Muscle of back (tissue), 3 donors: ENCODE measurements at regions not wholly inside any gene's neighbourhood (a gene's known extent, or its start where the extent isn't known, plus 50 kb on each side); places are given as distances from the start of the nearest gene placed in this dataset.
A peak's percentile ranks its signal among the peaks of the same experiment; 100 is the strongest.

Experiments used
- DNase-seq, 3 donors: peaks; one replicate each; pipeline versions ENCODE4 v3.0.0 to v3.0.0-alpha.2; 2013

- no peak for DNase-seq
Measured at GRCh38 chr13:64917566-64917965, 2312.6 kb downstream of the PCDH9 start.

DNA sequence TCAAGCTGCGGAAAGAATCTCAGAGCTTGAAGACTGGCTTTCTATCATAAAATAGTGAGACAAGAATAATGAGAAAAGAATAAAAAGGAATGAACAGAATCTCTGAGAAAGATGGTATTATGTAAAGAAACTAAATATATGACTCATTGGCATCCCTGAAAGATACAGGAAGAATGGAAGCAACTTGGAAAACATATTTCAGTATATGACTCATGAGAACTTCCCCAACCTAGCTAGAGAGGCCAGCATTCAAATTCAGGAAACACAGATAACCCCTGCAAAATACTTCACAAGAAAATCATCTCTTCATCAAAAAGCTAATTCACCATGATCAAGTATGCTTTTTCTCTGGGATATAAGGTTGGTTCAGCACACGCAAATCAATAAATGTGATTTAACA, 2318.0 kb downstream of the PCDH9 start:
- DNase-seq: peak in 1 of 3 donors; percentile 68

GRCh38 chr13:64910096-64910495, 2320.0 kb downstream of the PCDH9 start:
- no peak for DNase-seq

DNA sequence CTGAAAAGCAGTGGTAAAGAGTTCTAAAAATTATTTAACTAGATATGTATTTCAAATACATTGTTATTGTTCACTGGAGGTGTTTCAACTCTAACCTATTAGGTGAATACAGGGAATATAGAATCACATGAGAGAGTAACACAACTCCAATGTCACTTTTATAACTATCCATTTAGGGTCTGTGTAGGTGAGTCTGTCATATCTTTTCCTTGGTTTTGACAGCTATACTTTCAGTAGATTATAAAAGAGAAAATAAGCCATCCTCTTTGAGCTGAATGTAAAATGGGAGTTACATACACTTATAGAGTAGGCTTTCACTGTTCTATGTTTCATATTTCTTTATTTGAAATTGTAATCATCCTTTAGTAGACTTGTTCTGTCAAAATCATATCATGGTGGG, 2321.0 kb downstream of the PCDH9 start:
- no peak for DNase-seq

DNA sequence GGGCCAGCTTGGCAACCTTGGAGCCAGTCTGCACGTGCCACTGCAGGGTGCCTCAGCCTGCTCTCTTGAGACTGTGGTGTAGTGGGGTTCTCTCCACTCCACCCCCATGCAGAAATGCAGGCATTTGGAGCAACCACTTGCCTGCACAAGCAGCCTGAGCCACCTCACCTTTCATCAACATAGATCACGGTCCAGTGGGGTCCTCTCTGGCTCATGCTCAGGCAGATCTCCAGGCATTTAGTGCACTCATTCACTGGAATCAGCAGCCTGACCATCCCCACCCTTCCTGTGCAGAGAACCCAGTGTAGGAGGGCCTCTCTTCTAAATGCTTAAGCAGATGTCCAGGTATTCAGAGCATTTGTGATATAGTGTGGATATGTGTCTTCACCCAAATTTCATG, 2330.1 kb downstream of the PCDH9 start:
- DNase-seq: no peak

DNA sequence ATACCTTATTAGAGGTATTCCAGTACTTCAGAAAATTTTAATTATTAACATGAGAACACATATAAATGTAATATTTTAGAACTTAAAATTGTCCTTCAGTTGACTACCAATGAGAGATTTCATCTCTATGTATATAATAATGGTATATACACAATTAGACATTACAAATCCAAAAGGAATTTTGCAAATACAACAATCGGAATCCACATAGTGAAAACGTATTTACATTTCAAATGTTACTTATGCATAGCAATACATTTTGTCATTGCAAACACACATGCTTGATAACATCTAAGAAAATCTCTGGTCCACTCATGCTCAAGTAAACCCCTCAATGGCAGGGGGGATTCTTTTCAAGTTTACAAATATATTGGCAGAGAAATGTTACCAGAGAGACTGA, 2345.2 kb downstream of the PCDH9 start:
- DNase-seq: peak in 1 of 3 donors; percentile 1

DNA sequence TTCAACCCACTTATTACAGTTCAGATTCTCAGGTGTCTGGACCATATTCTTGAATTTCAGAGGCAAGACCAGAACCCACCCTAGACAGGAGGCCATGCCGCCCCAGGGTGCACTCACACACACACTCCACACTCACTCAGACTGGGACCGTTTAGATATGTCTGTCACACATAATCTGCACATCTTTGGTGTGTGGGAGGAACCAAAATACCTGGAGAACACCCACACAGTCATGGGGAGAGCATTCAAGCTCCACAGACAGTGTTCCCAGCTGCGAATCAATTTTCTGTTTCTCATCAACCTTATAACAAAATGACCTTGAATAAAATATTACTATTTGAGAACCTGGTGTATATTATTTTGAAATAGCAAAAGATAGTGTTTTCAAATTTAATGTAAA, 2353.0 kb downstream of the PCDH9 start:
- DNase-seq: no peak

GRCh38 chr13:64871742-64872141, 2358.4 kb downstream of the PCDH9 start:
- peak in 1 of 3 donors; percentile 1 for DNase-seq

DNA sequence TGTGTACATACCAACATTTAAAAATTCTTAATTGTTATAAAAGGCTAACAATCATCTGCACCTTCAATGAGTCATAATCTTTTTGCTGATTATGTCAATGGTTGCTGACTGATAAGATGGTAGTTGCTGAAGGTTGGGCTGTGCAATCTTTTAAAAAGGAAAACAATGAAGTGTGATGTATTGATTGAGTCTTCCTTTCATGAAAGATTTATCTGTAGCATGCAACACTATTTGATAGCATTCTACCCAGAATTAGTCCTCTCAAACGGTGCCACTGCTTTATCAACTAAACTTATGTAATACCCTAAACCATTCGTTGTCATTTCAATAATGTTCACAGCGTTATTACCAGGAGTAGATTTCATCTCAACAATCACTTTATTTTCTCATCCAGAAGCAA, 2360.6 kb downstream of the PCDH9 start:
- no peak for DNase-seq

GRCh38 chr13:64867856-64868255, 2362.3 kb downstream of the PCDH9 start:
- DNase-seq: peak; percentile 12 to 42 (median 13)

GRCh38 chr13:64866331-64866730, 2363.8 kb downstream of the PCDH9 start:
- DNase-seq: peak; percentile 10 to 46 (median 31)

DNA sequence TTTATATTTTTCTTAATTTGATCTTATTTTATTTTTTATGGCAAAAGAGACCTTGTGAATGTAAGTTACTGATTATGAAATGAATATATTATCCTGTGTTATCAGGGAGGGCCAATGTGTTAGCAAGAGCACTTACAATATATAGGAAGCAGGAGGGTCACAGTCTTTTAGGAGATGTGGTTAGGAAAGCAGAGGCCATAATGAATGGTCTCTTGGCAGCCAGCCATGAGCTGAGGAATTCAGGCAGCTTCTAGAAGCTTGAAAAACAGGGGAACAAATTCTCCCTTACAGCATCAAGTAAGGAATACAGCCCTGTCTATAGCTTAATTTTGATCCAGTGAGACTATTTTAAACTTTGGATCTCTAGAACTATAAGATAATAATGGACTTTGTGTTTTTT, 2374.6 kb downstream of the PCDH9 start:
- peak; percentile 6 to 29 (median 7) for DNase-seq

DNA sequence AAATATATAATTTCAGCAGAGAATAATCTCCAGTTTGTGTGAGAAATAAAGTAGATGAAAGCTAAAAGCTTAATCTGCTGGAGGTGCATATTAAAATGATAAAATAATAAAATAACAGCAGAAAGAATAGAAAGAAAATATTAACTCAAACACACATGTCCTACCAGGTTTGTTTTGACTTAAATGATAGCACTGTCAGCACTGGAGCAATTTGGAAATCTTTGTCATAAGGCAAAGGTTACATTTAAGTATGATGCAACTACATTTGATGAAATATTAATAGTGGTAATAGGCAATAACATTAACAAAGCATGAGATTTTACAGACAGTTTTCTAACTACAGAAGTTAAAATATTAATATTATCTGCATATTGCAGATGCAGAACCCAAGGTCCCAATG, 2380.1 kb downstream of the PCDH9 start:
- no peak for DNase-seq

GRCh38 chr13:64849196-64849595, 2380.9 kb downstream of the PCDH9 start:
- no peak for DNase-seq

GRCh38 chr13:64847767-64848166, 2382.4 kb downstream of the PCDH9 start:
- DNase-seq: no peak

GRCh38 chr13:64845110-64845509, 2385.0 kb downstream of the PCDH9 start:
- peak in 1 of 3 donors; percentile 1 for DNase-seq

DNA sequence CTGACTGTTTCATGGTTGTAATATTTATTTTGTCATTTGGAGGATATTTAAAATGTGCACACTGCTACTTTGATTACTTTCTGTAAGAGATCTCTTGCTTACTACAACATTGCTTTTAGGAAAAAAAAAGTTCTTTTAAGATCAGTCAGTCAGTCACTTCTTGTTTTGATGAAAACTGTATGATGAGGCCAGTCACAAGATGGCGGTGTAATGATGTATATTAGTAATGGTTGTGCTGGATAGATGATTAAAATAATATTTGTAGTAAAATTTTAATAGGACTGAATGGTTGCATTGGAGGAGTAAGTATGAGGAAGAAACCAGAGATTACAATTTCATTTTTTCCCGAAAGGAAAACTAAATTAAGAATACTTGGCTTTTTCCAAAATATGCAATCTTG, 2411.1 kb downstream of the PCDH9 start:
- no peak for DNase-seq

- peak in 1 of 3 donors; percentile 1 for DNase-seq
Measured at GRCh38 chr13:64817691-64818090, 2412.4 kb downstream of the PCDH9 start.

- no peak for DNase-seq
Measured at GRCh38 chr13:64810750-64811149, 2419.4 kb downstream of the PCDH9 start.

- no peak for DNase-seq
Measured at GRCh38 chr13:64808704-64809103, 2421.4 kb downstream of the PCDH9 start.

DNA sequence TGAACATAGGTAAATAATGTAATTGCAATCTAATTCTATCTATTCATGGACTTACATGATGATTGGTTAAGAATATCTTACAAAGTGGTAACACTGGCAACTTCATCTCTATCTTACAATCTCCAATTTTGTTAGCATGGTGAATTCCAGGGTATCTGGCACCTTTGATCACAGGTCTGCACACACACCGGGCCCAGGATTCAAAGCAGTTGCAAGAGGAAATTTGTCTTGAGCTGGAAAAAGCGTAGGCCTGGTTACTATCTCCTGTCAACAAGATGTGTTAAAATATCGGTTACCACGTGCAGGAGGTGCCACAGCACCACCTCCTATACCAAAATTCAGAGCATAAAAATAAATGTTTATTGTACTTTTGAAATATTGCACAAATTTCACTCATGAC, 2428.4 kb downstream of the PCDH9 start:
- no peak for DNase-seq

DNA sequence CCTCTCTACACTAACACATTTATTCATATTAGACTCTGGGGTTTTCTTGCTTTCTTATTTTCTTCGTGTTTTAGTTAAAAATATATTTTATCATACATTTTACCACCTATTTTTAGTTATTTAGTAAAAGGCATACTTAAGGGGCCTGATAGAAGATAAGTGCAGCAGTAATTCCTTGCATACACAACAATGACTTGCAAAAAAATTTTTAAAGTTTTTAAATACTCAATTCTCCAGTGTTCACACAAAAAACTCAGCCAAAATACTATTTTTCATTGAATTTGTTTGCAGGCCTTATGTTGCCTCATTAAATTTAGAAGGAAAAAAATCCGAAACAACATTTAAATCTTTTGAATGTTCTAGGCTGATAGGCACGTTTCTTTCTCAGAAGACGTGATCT, 2431.7 kb downstream of the PCDH9 start:
- DNase-seq: no peak

GRCh38 chr13:64793592-64793991, 2436.5 kb downstream of the PCDH9 start:
- no peak for DNase-seq

DNA sequence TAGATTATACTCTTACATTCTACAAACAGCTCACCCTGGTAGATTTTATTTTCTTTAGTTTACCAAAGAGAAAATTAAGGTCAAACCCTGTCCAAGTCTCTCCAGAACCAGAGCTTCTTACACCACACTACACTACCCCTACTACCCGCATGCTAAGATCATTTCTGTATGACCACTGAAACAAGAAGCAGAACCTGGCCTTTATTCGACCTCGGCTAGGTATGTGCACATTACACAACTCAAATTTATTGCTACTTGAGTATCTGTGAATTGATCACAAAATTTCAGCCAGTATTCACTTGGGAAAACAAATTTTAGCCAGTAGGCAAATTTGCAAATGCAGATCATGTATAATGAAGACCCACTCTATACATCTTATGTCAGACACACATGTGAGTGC, 2437.0 kb downstream of the PCDH9 start:
- DNase-seq: no peak

DNA sequence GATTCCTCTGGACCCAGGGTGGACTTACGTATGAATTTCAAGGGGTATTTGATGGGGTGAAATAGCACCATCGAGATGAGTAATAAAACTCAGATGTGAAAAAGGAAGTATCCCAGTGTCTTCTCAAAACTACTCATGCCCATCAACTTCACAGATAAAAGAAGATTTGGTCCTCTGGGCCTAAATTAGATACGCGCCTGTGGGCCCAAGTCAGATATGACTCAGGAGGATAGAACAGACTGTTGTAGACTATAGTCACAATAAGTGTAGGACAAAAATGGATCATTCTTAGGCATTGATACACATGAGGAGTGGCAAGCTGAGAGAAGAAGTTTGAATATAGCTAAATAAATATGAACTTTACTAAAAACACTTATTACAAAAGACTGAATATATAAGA, 2438.8 kb downstream of the PCDH9 start:
- DNase-seq: no peak
